ENCODE measurements at regions not wholly inside any gene's neighbourhood (a gene's known extent, or its start where the extent isn't known, plus 50 kb on each side); places are given as distances from the start of the nearest gene placed in this dataset.

DNA sequence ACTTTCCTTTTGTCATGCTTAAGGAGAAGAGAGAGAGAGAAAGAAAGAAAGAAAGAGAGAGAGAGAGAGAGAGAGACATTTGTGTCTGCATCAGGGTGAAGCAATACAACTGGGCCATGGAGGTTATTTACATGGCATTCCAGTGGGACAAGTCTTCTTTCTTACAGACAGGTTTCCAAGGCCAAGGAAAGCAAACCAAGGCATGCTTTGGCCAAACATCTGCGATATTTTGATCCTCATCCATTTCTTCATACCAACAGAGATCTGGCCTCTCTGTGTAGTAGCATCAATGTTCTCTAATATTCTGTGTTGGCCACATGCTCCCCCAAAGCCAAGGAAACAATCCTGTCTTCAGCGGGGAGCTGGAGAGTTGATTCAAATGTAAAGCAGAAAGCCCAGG is 292.1 kb downstream of the SETD4 start:
- TF ChIP-seq, protein P1, sequence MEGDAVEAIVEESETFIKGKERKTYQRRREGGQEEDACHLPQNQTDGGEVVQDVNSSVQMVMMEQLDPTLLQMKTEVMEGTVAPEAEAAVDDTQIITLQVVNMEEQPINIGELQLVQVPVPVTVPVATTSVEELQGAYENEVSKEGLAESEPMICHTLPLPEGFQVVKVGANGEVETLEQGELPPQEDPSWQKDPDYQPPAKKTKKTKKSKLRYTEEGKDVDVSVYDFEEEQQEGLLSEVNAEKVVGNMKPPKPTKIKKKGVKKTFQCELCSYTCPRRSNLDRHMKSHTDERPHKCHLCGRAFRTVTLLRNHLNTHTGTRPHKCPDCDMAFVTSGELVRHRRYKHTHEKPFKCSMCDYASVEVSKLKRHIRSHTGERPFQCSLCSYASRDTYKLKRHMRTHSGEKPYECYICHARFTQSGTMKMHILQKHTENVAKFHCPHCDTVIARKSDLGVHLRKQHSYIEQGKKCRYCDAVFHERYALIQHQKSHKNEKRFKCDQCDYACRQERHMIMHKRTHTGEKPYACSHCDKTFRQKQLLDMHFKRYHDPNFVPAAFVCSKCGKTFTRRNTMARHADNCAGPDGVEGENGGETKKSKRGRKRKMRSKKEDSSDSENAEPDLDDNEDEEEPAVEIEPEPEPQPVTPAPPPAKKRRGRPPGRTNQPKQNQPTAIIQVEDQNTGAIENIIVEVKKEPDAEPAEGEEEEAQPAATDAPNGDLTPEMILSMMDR (IDR thresholded peaks at IDR 0.05; ENCODE audit: insufficient read depth, low read length) = no peak
- TF ChIP-seq POLR2AphosphoS5 (IDR thresholded peaks at IDR 0.05; ENCODE audit: low read depth) = no peak
- TF ChIP-seq, protein P2, sequence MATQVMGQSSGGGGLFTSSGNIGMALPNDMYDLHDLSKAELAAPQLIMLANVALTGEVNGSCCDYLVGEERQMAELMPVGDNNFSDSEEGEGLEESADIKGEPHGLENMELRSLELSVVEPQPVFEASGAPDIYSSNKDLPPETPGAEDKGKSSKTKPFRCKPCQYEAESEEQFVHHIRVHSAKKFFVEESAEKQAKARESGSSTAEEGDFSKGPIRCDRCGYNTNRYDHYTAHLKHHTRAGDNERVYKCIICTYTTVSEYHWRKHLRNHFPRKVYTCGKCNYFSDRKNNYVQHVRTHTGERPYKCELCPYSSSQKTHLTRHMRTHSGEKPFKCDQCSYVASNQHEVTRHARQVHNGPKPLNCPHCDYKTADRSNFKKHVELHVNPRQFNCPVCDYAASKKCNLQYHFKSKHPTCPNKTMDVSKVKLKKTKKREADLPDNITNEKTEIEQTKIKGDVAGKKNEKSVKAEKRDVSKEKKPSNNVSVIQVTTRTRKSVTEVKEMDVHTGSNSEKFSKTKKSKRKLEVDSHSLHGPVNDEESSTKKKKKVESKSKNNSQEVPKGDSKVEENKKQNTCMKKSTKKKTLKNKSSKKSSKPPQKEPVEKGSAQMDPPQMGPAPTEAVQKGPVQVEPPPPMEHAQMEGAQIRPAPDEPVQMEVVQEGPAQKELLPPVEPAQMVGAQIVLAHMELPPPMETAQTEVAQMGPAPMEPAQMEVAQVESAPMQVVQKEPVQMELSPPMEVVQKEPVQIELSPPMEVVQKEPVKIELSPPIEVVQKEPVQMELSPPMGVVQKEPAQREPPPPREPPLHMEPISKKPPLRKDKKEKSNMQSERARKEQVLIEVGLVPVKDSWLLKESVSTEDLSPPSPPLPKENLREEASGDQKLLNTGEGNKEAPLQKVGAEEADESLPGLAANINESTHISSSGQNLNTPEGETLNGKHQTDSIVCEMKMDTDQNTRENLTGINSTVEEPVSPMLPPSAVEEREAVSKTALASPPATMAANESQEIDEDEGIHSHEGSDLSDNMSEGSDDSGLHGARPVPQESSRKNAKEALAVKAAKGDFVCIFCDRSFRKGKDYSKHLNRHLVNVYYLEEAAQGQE (IDR thresholded peaks at IDR 0.05; ENCODE audit: insufficient replicate concordance, low read depth) = no peak
- TF ChIP-seq GABPA (IDR thresholded peaks at IDR 0.05; ENCODE audit: low read depth) = no peak
- no peak for TF ChIP-seq SPI1 (IDR thresholded peaks at IDR 0.05; ENCODE audit: borderline replicate concordance, low read depth)

Measured in HL-60 (cell line).